PC-3 (cell line): ENCODE measurements at regions not wholly inside any gene's neighbourhood (a gene's known extent, or its start where the extent isn't known, plus 50 kb on each side); places are given as distances from the start of the nearest gene placed in this dataset.

Source experiments
- ATAC-seq: fragments of 200-7000 bp; cut with Tn5 transposase; 2 replicates; pipeline ENCODE4 v1.9.1; 2020; ENCODE audit warnings: mild to moderate bottlenecking, moderate library complexity
- BruUV-seq: library from RNA; stranded (reverse); fragments of 400-500 nt; replicated peaks from 2 replicates; lab custom pipeline; 2021; lab: Mats Ljungman, UMichigan
- CTCF ChIA-PET: fragments of 300-600 bp; sonication (Branson Sonifier 250); formaldehyde crosslinking; loops from one replicate; lab custom pipeline; 2022; ENCODE audit warnings: antibody characterized with exemption; lab: Charles Lee
- POLR2A ChIA-PET: fragments of 300-600 bp; sonication (Branson Sonifier 250); formaldehyde crosslinking; loops from one replicate; lab custom pipeline; 2022; ENCODE audit warnings: antibody characterized with exemption; ENCODE audit not compliant: unreplicated experiment; lab: Charles Lee
- DNase-seq: peaks from one replicate; pipeline ENCODE4 v3.0.0-alpha.2; 2015
- H2AFZ ChIP-seq: fragments of 300-600 bp; sonication (generic); 2 replicates; pipeline ENCODE4 v1.6.0; 2016; ENCODE audit warnings: antibody characterized with exemption, low read length
- H3F3A ChIP-seq: fragments of 300-600 bp; sonication (generic); one replicate; pipeline ENCODE4 v1.6.0; 2017; ENCODE audit warnings: antibody characterized with exemption, low read length, control low read depth, mild to moderate bottlenecking; ENCODE audit not compliant: unreplicated experiment
- H3K27ac ChIP-seq: fragments of 300-600 bp; sonication (generic); 2 replicates; pipeline ENCODE4 v1.5.1; 2016; ENCODE audit warnings: mild to moderate bottlenecking, low read length
- H3K27me3 ChIP-seq: fragments of 300-600 bp; sonication (generic); 2 replicates; pipeline ENCODE4 v1.6.1; 2016; ENCODE audit warnings: low read length, mixed read lengths
- H3K36me3 ChIP-seq: fragments of 300-600 bp; sonication (generic); 2 replicates; pipeline ENCODE4 v1.6.1; 2016; ENCODE audit warnings: low read depth, mixed run types, low read length, mixed read lengths
- H3K4me1 ChIP-seq: fragments of 300-600 bp; sonication (generic); 2 replicates; pipeline ENCODE4 v1.5.1; 2016; ENCODE audit warnings: low read length; ENCODE audit not compliant: insufficient read depth
- H3K4me2 ChIP-seq: fragments of 300-600 bp; sonication (generic); 2 replicates; pipeline ENCODE4 v1.6.0; 2016; ENCODE audit warnings: low read length
- H3K4me3 ChIP-seq: fragments of 300-600 bp; sonication (generic); 2 replicates; pipeline ENCODE4 v1.5.1; 2016; ENCODE audit warnings: mild to moderate bottlenecking, low read length, mixed read lengths
- H3K79me2 ChIP-seq: fragments of 300-600 bp; sonication (generic); 2 replicates; pipeline ENCODE4 v1.6.1; 2017; ENCODE audit warnings: low read length, mixed read lengths
- H3K9ac ChIP-seq: fragments of 300-600 bp; sonication (generic); 2 replicates; pipeline ENCODE4 v1.6.0; 2016; ENCODE audit warnings: mild to moderate bottlenecking, low read length
- H3K9me2 ChIP-seq: fragments of 300-600 bp; sonication (generic); replicated peaks from 2 replicates; pipeline ENCODE4 v1.6.1; 2016; ENCODE audit warnings: mixed run types, low read length, mixed read lengths
- H3K9me3 ChIP-seq: fragments of 300-600 bp; sonication (generic); 2 replicates; pipeline ENCODE4 v1.6.1; 2016; ENCODE audit warnings: low read length, mixed read lengths
- H4K20me1 ChIP-seq: fragments of 300-600 bp; sonication (generic); 2 replicates; pipeline ENCODE4 v1.6.1; 2016; ENCODE audit warnings: low read length, mixed read lengths
- EZH2 ChIP-seq: fragments of 300-600 bp; sonication (generic); IDR thresholded peaks from one replicate; pipeline ENCODE4 v1.6.1; 2017; ENCODE audit warnings: antibody characterized with exemption, mild to moderate bottlenecking, low read length; ENCODE audit not compliant: unreplicated experiment
- EZH2phosphoT487 ChIP-seq: fragments of 300-600 bp; sonication (generic); IDR thresholded peaks from 2 replicates; pipeline ENCODE4 v1.6.1; 2018; ENCODE audit warnings: mild to moderate bottlenecking, antibody characterized with exemption, low read length, borderline replicate concordance
- intact Hi-C: fragments of 100-400 bp; cut with micrococcal nuclease; formaldehyde crosslinking; loops from 2 replicates; pipeline ENCODE4 v1.9.0; 2023
- TF ChIP-seq, protein P1 (sequence below): fragments of 300-600 bp; sonication (generic); conservative IDR thresholded peaks from 2 replicates; pipeline ENCODE4 v1.5.1; 2017; ENCODE audit warnings: antibody characterized with exemption, low read depth, mild to moderate bottlenecking, low read length

DNA sequence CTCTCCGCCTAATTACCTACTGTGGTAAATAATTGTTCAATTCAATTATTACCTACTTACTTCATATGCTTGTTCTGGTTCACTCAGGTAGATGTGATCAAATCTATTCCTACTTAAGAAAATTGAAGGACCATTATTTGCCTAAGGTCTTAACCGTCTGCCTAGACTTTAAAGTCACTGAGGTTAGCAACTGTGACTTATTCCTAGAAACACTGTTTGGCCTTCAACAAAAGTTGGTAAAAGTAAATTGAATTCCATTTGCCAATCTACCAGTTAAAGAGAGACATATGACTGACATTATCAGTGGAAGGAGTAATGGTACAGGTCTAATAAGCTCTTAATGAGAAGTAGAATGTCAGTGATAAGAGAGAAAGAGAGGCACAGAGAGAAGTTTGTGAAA is 491.5 kb downstream of the NYAP2 start:
- H2AFZ ChIP-seq: no peak overlapping the region
- no peaks in the 10 kb centered on the region for H4K20me1 ChIP-seq
- no TSS peak for BruUV-seq
- H3K79me2 ChIP-seq: no peaks in the 10 kb centered on the region
- ChIA-PET POLR2A (no interaction called here), CTCF (interaction anchor here (0.5 kb wide), 1 partner anchor 227 kb away, joined by 4 read pairs; no protein-coding TSS in a partner anchor)
- no peaks in the 10 kb centered on the region for H3F3A ChIP-seq
- H3K27me3 ChIP-seq: no peaks in the 10 kb centered on the region
- TF ChIP-seq, protein P1, sequence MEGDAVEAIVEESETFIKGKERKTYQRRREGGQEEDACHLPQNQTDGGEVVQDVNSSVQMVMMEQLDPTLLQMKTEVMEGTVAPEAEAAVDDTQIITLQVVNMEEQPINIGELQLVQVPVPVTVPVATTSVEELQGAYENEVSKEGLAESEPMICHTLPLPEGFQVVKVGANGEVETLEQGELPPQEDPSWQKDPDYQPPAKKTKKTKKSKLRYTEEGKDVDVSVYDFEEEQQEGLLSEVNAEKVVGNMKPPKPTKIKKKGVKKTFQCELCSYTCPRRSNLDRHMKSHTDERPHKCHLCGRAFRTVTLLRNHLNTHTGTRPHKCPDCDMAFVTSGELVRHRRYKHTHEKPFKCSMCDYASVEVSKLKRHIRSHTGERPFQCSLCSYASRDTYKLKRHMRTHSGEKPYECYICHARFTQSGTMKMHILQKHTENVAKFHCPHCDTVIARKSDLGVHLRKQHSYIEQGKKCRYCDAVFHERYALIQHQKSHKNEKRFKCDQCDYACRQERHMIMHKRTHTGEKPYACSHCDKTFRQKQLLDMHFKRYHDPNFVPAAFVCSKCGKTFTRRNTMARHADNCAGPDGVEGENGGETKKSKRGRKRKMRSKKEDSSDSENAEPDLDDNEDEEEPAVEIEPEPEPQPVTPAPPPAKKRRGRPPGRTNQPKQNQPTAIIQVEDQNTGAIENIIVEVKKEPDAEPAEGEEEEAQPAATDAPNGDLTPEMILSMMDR: no peak
- no peak for TF ChIP-seq EZH2
- TF ChIP-seq EZH2phosphoT487: no peak
- no peak overlapping the region for H3K9ac ChIP-seq
- no peak overlapping the region for H3K27ac ChIP-seq
- no peaks in the 10 kb centered on the region for H3K9me2 ChIP-seq
- H3K36me3 ChIP-seq: no peaks in the 10 kb centered on the region
- peaks cover 33% of the 10 kb centered on the region for H3K4me1 ChIP-seq
- intact Hi-C loops: loop anchor here (5.0 to 10.0 kb wide), 3 partner anchors 134 to 536 kb away; no protein-coding TSS in a partner anchor
- DNase-seq (no peak), ATAC-seq (no peak)
- H3K4me2 ChIP-seq: no peak overlapping the region
- no peaks in the 10 kb centered on the region for H3K9me3 ChIP-seq
- no peak overlapping the region for H3K4me3 ChIP-seq

DNA sequence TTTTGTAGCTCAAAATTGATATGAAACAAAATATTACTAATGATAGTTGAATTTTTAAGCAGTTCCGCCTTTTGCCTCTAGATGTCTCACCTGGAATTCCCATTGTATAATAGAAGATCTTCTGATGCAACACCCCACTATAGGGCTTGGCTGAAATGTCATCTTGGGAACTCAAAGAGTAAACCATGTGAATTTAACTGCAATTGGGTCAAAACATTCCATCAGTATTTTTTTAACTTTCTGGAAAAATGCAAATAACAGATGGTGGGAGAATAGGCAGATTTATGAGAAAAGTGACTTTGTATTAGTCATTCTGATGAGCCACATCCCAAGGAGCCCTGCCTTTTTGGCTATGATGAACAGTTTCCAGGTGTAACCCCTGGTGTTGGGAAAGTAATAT is 489.9 kb downstream of the NYAP2 start:
- Histone ChIP-seq H3K79me2 (no peaks in the 10 kb centered on the region), H3K9ac (peak overlapping the region; percentile 23; the same call in 1 of the 2 replicates), H3F3A (no peaks in the 10 kb centered on the region), H3K4me3 (no peak overlapping the region), H3K27ac (peak overlapping the region; percentile 66), H3K27me3 (no peaks in the 10 kb centered on the region), H4K20me1 (no peaks in the 10 kb centered on the region), H3K9me3 (no peaks in the 10 kb centered on the region), H3K36me3 (no peaks in the 10 kb centered on the region), H3K4me2 (0 out of 2 replicates have a peak overlapping the region, but pooled peaks have one; percentile 20), H2AFZ (no peak overlapping the region), H3K9me2 (no peaks in the 10 kb centered on the region), H3K4me1 (peaks cover 23% of the 10 kb centered on the region)
- ChIA-PET CTCF (interaction anchor here (0.6 to 1.0 kb wide), 8 partner anchors 225 to 980 kb away, joined by 3 to 5 read pairs (median 3); no protein-coding TSS in a partner anchor), POLR2A (no interaction called here)
- no TSS peak for BruUV-seq
- ATAC-seq: peak; percentile 94
- intact Hi-C loops: loop anchor here (1.0 to 10.0 kb wide), 9 partner anchors 153 to 911 kb away; no protein-coding TSS in a partner anchor
- DNase-seq: peak; percentile 75
- TF ChIP-seq EZH2 (no peak), EZH2phosphoT487 (no peak)
- TF ChIP-seq, protein P1: peak; percentile 84

DNA sequence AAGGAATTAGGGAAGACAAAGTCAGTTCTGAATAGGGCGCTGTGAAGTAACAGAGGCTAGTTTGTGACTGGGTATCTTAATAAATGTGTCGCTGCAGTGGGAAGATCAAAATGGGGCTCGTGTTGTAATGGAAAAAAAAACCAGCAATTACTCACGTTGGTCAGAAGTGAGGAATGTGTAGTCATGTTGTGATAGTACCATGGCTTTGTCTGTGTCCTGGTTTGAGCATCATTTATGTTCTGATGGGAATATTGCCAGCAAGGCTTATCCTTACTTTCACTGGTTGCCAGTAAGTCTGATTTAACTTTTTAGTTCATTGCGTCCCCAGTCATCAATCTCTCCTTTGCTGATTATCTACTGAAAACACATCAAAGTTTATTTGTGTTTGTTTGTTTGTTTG is 467.6 kb downstream of the NYAP2 start:
- no peak overlapping the region for H3K9ac ChIP-seq
- no peaks in the 10 kb centered on the region for H3K36me3 ChIP-seq
- ATAC-seq (no peak), DNase-seq (no peak)
- no peaks in the 10 kb centered on the region for H4K20me1 ChIP-seq
- no TSS peak for BruUV-seq
- H3K4me1 ChIP-seq: no peaks in the 10 kb centered on the region
- CTCF ChIA-PET: no interaction called here
- POLR2A ChIA-PET: no interaction called here
- no peaks in the 10 kb centered on the region for H3K9me3 ChIP-seq
- H3F3A ChIP-seq: no peaks in the 10 kb centered on the region
- no peaks in the 10 kb centered on the region for H3K79me2 ChIP-seq
- H3K27me3 ChIP-seq: no peaks in the 10 kb centered on the region
- no peak for TF ChIP-seq EZH2
- intact Hi-C loops: no loop called here
- H3K4me2 ChIP-seq: no peak overlapping the region
- H3K9me2 ChIP-seq: no peaks in the 10 kb centered on the region
- no peak overlapping the region for H3K4me3 ChIP-seq
- no peak overlapping the region for H3K27ac ChIP-seq
- no peak overlapping the region for H2AFZ ChIP-seq
